Mucosa of rectum (tissue), 2 donors: ENCODE measurements at regions not wholly inside any gene's neighbourhood (a gene's known extent, or its start where the extent isn't known, plus 50 kb on each side); places are given as distances from the start of the nearest gene placed in this dataset.
A peak's percentile ranks its signal among the peaks of the same experiment; 100 is the strongest.

Source experiments
- H3K27ac ChIP-seq, 2 donors: one replicate each; pipeline ENCODE4 v1.7.0; 2013; ENCODE audit warnings: inconsistent platforms in 2 of 2, low read depth in 2 of 2, low read length in 2 of 2
- H3K27me3 ChIP-seq, 2 donors: one replicate each; pipeline ENCODE4 v1.7.0; 2013; ENCODE audit warnings: low read length in 2 of 2; ENCODE audit not compliant: control insufficient read depth in 2 of 2, insufficient read depth in 2 of 2
- H3K36me3 ChIP-seq, 2 donors: one replicate each; pipeline ENCODE4 v1.7.0; 2013; ENCODE audit warnings: low read length in 2 of 2; ENCODE audit not compliant: control insufficient read depth in 2 of 2, insufficient read depth in 2 of 2
- H3K4me1 ChIP-seq, 2 donors: one replicate each; pipeline ENCODE4 v1.7.0; 2013; ENCODE audit warnings: low read length in 2 of 2, mild to moderate bottlenecking in 1 of 2; ENCODE audit not compliant: control insufficient read depth in 2 of 2, insufficient read depth in 2 of 2
- H3K4me3 ChIP-seq, 2 donors: one replicate each; pipeline ENCODE4 v1.7.0; 2013; ENCODE audit warnings: low read length in 2 of 2
- H3K9ac ChIP-seq, 2 donors: one replicate each; pipeline ENCODE4 v1.7.0; 2013; ENCODE audit warnings: low read length in 2 of 2, low read depth in 1 of 2, mild to moderate bottlenecking in 1 of 2
- H3K9me3 ChIP-seq, 2 donors: one replicate each; pipeline ENCODE4 v1.7.0; 2013; ENCODE audit warnings: low read length in 2 of 2; ENCODE audit not compliant: control insufficient read depth in 2 of 2
- donor health status: healthy.
- donor health status: Normal muscosa, but diverticular disease.

DNA sequence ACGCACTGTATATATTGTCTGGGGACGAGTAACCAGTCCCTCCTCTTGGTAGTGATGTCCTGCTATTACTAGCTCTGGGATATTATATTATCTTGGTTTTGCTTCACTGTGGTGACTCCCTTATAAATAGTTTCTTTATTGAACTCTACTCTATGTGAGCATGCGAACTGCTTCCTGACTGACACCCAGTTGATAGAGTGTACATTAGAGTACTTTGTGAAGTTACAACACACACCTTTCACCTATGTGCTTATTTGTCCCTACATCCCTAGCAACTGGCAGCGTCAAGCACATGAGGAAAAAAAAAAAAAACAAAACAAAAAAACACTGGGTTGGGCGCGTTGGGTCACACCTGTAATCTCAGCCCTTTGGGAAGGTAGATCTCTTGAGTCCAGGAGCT lies 67.3 kb upstream of the TENT5A start:
- peak overlapping the region; percentile 32 to 41 for H3K27ac ChIP-seq
- H3K4me1 ChIP-seq, result peaks cover 0 to 21% of the 10 kb centered on the region in 2 donors
- no peak overlapping the region for H3K4me3 ChIP-seq
- H3K27me3 ChIP-seq, result no peaks in the 10 kb centered on the region
- H3K36me3 ChIP-seq, result no peaks in the 10 kb centered on the region
- H3K9ac ChIP-seq, result no peak overlapping the region
- H3K9me3 ChIP-seq, result no peaks in the 10 kb centered on the region

DNA sequence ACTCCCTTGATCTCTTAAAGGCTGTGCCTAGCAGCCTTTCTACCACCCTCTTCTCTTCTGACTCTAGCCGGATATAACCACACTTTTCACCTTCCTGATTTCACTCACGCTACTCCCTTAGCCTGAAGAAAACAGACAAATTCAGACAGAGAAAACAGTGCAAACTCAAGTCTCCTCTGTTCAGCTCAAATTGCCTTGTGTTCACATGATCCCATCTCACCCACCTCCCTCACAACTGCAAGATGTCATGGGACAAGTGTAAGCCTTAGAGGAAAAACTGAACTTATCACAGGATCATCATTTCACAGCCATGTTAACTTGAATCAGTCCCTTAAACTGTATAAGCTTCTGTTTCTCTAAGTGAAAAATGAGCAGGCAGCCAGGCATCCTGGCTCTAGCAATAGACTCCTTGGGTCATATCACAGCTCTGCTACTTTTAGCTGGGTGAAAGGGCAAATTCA lies 66.5 kb upstream of the TENT5A start:
- Histone ChIP-seq H3K27me3 (no peaks in the 10 kb centered on the region), H3K4me3 (no peak overlapping the region), H3K27ac (peak overlapping the region in 1 of 2 donors; percentile 41), H3K36me3 (no peaks in the 10 kb centered on the region), H3K9me3 (no peaks in the 10 kb centered on the region), H3K4me1 (peaks cover 0 to 21% of the 10 kb centered on the region in 2 donors), H3K9ac (no peak overlapping the region)

DNA sequence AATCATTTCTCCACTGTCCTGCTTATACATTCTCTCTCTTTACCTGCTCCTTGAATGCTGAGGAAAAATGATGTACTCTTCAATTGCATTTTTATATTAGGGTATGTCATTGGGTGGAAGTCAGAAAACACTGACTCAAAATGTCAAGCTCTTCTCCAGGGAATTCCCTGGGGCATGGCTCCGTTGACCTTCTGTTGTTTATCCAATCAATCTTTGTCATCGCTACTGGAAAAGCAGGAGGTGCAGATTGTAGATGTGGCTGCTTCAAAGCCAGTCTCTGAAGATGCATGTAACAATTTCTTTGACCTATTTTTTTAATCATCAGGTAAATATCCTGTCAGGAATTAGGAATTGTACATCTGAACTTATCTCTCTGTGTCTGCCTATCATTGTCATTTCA lies 63.9 kb upstream of the TENT5A start:
- Histone ChIP-seq H3K4me3 (no peak overlapping the region), H3K9me3 (no peaks in the 10 kb centered on the region), H3K27me3 (no peaks in the 10 kb centered on the region), H3K9ac (no peak overlapping the region), H3K36me3 (no peaks in the 10 kb centered on the region), H3K27ac (no peak overlapping the region), H3K4me1 (peaks cover 4 to 18% of the 10 kb centered on the region in 2 donors)

DNA sequence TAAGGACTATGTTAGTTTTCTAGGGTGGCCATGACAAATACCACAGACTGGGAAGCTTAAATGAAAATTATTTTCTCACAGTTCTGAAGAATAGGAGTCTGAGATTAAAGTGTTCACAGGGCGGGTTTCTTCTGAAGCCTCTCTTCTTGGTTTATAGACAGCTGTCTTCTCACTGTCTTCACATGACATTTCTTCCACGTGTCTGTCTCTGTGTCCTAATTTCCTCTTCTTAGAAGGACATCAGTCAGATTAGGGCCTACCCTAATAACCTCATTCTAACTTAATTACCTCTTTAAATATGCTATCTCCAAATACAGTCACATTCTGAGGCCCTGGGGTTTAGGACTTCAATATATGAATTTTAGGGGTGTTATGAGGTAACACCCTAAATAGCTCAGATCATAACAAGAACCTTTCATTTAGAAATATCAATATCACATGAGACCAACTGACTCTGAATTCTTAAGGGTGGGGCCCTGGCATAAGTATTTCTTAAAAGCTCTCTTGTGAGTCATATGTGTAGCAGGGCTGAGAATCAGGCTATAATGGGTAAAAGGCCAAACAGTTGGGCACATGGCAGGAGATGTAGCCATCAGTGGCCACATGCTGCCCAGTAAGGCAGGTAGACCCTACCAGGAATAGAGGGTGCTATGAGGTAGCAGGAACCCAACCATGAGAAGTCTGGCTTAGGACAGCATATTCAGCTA lies 62.0 kb upstream of the TENT5A start:
- no peak overlapping the region for H3K9ac ChIP-seq
- H3K27ac ChIP-seq, result no peak overlapping the region
- H3K27me3 ChIP-seq, result no peaks in the 10 kb centered on the region

DNA sequence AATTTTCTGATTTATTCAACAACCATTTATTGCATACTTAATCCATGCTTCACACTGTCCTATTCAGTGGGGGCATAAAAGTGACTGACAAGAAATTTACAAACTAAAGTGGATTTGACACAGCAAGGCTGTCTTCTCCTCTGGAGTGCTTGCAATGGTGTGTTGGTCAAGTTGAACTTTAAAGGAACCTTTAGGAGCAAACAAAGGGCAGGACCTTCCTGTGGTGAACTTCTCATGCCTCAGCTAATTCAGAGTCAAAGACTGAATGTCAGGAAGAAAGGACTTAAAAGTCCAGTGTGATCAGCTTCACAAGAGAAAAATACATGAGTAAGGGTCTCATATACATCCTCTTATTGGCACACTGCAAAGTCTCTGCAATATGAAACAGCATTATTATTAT lies 60.8 kb upstream of the TENT5A start:
- H3K27me3 ChIP-seq, result no peaks in the 10 kb centered on the region
- H3K4me1 ChIP-seq, result peaks cover 0 to 4% of the 10 kb centered on the region in 2 donors
- no peak overlapping the region for H3K9ac ChIP-seq
- H3K36me3 ChIP-seq, result no peaks in the 10 kb centered on the region
- H3K4me3 ChIP-seq, result no peak overlapping the region
- no peak overlapping the region for H3K27ac ChIP-seq
- no peaks in the 10 kb centered on the region for H3K9me3 ChIP-seq

More for the DNA sequence above, 62.0 kb upstream of the TENT5A start:
- no peak overlapping the region for H3K4me3 ChIP-seq
- no peaks in the 10 kb centered on the region for H3K9me3 ChIP-seq
- H3K36me3 ChIP-seq, result no peaks in the 10 kb centered on the region
- peaks cover 4 to 6% of the 10 kb centered on the region in 2 donors for H3K4me1 ChIP-seq

DNA sequence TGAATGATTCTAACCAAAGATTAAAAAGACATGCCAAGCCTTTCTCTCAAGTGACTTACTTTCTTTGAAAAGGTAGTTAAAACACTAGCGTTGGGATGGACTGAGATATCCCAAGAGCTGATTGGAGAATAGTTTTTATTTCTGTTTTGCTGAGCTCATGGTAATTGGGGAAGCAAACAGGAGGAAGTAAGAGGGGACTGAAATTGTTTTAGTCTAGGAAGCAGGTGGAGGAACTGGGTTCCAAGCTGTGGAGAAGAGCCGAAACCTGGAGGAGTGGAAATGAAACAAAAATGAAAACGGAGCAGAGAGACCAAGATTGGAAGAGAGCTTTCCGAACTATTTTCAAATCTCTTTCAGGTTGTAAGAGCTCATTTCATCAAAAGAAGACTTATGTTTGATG lies 59.9 kb upstream of the TENT5A start:
- no peak overlapping the region for H3K27ac ChIP-seq
- no peak overlapping the region for H3K4me3 ChIP-seq
- peaks cover 3 to 4% of the 10 kb centered on the region in 2 donors for H3K4me1 ChIP-seq
- H3K9ac ChIP-seq, result no peak overlapping the region
- H3K36me3 ChIP-seq, result no peaks in the 10 kb centered on the region
- H3K9me3 ChIP-seq, result no peaks in the 10 kb centered on the region
- no peaks in the 10 kb centered on the region for H3K27me3 ChIP-seq

DNA sequence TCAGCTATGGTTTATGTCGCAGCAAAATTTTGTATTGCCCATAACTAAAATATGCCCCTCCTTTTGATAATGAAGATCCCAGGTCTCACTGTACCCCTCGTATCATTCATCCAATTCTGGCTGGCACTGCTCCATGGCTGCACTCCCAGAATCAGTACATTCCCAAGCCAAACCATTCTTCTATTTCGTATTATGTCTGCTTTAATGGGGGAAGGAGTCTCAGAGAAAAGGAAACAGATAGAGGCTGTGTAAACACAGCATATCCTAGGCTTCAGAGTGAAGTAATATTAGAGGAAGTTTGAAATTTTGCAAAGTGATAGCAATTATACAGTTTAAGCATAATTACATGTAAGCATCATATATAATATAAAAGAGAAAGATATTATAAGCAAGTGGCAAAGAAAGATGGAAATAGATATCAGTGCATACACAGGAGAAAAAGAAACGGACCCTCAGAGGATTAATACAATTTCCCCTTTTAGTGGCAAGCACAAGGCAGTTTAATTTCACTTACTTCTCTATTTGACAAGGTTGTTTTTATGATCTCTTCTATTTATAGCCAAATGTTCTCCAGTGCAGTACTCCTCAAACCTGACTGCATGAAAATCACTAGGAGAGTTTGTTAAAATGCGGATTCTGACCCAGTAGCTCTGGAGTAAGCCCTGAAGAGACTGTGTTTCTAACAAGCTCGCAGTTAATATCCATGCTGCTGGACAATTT lies 56.5 kb upstream of the TENT5A start:
- no peaks in the 10 kb centered on the region for H3K9me3 ChIP-seq
- no peak overlapping the region for H3K9ac ChIP-seq
- H3K4me3 ChIP-seq, result no peak overlapping the region
- H3K27me3 ChIP-seq, result no peaks in the 10 kb centered on the region
- H3K36me3 ChIP-seq, result no peaks in the 10 kb centered on the region
- peaks cover 4 to 9% of the 10 kb centered on the region in 2 donors for H3K4me1 ChIP-seq
- peak overlapping the region; percentile 1 to 34 for H3K27ac ChIP-seq

DNA sequence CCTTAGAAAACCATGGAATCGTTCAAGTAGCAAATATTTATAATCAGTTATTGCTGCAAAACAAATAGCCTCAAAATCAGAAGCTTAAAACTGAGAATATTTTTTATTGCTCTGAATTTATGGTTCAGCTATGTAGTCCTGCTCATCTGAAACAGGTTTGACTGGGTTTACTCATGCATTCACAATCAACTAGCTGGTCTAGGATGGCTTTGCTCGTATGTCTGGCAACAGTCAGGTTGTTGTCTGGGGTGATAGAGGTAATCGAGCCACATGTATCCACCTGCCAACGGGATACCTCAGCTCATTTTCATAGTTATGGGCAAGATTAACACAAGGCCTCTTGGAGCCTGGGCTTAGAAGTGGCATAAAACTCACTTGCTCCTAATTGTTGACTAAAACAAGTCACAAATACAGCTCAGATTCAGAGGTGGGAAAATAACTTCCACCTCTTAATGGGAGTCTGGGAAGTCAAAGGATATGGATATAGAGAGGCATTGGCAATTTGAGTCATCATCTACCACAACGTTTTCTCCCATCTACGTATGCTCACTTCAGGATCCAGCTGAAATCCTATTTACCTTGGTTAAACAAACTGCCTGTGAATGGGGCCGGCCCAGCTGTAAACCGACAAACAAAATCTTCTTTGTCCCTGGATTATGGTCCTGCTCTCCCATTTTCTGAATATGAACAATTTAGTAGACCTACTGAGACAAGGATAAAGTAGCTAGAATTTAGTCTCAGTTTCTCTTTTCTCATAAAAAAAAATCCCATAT lies 54.5 kb upstream of the TENT5A start:
- no peaks in the 10 kb centered on the region for H3K27me3 ChIP-seq
- peak overlapping the region; percentile 29 to 68 for H3K27ac ChIP-seq
- no peak overlapping the region for H3K4me3 ChIP-seq
- no peaks in the 10 kb centered on the region for H3K36me3 ChIP-seq
- peaks cover 0 to 9% of the 10 kb centered on the region in 2 donors for H3K4me1 ChIP-seq
- no peak overlapping the region for H3K9ac ChIP-seq
- no peaks in the 10 kb centered on the region for H3K9me3 ChIP-seq

DNA sequence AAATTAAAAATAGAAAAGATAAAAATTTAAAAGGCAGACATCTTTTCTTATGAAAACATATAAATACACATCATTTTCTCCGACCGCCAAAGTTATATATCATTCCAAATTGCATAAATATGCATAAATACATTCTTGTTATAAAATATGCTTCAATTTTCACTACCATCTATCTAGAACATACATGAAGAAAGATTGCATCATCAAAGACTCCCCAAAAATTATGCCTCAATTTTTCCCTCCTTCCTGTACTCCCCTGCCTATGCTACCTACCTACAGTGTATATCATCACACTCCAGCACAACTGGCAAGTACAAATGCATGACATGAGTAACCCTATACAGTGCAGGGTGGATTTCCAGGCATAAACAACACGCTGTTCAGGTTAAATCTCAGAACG lies 49.9 kb upstream of the TENT5A start:
- Histone ChIP-seq H3K9ac (no peak overlapping the region), H3K27me3 (no peaks in the 10 kb centered on the region), H3K4me3 (no peak overlapping the region), H3K36me3 (no peaks in the 10 kb centered on the region), H3K27ac (no peak overlapping the region), H3K4me1 (peaks cover 0 to 5% of the 10 kb centered on the region in 2 donors), H3K9me3 (no peaks in the 10 kb centered on the region)
